ENCODE measurements at regions not wholly inside any gene's neighbourhood (a gene's known extent, or its start where the extent isn't known, plus 50 kb on each side); places are given as distances from the start of the nearest gene placed in this dataset.
"Not testable (repeated sequence)": the region's sequence is repeated elsewhere in the genome, so short reads cannot be mapped to it uniquely, and the experiment has no call there.

DNA sequence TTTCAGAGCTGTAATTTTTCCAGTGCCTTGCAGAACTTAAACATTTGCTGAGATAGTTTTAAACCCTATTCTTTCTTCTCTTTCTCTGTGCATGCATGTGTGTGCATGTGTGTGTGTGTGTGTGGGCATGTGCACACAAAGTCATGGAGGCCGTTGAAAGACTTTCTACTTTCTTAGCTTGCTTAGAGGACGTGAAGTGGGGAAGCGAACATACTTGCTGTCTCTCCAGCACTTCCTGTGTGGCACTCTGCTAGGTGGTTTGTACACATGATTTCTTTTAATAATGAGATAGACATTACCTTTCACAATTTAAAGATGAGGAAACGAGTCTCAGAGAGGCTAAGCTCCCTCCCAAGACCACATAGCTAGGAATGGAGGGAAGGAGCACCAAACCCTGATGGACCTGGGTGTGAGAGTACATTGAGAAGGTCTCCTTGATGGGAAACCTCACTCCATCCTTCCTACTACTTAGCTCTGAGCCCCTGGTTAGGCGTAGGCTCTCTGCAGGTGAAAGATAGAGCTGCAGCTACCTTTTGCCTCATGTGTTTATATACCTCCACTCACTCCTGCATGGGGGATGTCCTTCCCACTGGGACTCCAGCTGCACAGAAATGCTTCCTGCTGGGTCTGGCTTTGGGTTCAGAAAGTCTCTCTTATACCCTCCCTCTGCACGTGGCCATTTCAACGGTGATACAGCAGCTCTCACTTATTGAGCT is 101.9 kb upstream of the USP24 start:
- no peak for DNase-seq (ENCODE audit: low read depth, low spot score)
- in situ Hi-C loops (cut with HindIII; ENCODE audit: low pct_unique_long_range_greater_than_20kb, low sequenced_read_pairs) = no loop called here

DNA sequence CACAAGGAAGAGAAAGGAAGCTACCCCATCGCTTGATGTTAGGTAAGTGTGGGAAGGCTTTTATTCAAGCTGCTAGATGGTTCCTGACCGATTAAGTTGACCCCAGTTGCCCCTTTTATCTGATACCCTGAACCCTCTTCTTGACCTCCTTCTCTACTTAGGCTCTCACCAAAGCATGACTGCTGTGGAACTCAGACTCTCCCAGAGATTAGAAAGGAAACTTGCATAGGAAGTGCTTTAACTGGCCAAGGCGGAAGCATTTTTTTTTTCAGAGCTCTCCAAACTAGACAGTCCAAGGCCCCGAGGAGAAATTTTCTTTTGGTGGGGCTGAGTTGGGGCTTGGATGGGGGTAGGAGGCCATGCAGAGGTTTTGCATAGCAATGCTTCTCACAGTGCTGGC is 101.3 kb upstream of the USP24 start:
- in situ Hi-C loops (cut with HindIII; ENCODE audit: low pct_unique_long_range_greater_than_20kb, low sequenced_read_pairs) = no loop called here
- DNase-seq (ENCODE audit: low read depth, low spot score) = no peak

DNA sequence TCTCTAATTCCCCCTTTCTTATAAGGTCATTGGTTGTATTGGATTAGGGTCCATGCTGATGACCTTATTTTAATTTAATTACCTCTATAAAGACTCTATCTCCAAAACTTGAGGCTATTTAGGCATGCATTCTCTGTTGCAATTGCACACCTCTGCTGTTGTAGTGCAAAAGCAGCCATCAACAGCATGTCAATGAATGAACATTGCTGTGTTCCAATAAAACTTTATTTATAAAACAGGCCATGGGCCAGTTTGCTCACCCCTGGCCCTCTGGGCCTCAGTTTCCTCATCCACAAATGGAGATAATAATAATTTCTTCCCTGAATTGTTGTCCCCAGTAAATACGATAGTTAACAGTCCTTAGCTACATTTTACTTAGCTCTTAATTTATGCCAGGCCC is 100.4 kb upstream of the USP24 start:
- in situ Hi-C loops (cut with HindIII; ENCODE audit: low pct_unique_long_range_greater_than_20kb, low sequenced_read_pairs) = no loop called here
- DNase-seq (ENCODE audit: low read depth, low spot score) = no peak

DNA sequence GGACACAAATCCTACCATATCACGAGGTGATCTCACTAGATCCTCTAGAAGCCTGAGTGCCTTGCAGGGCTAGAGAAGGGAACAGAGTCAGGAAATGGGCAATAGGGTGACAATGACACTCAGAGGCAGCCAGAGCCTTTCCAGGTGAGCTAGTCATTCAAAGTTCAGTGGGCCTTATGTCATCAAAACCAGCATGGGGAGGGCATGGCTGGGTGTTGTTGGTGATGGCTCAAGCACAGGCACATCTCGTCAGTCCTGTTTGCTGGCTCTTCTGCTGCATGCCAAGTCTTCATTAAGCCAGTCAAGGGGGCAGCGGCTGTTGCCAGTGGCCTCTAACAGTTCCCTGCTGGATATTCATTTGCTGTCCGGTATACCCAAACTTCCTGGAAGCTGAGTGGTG is 99.6 kb upstream of the USP24 start:
- in situ Hi-C loops (cut with HindIII; ENCODE audit: low pct_unique_long_range_greater_than_20kb, low sequenced_read_pairs) = no loop called here
- no peak for DNase-seq (ENCODE audit: low read depth, low spot score)

DNA sequence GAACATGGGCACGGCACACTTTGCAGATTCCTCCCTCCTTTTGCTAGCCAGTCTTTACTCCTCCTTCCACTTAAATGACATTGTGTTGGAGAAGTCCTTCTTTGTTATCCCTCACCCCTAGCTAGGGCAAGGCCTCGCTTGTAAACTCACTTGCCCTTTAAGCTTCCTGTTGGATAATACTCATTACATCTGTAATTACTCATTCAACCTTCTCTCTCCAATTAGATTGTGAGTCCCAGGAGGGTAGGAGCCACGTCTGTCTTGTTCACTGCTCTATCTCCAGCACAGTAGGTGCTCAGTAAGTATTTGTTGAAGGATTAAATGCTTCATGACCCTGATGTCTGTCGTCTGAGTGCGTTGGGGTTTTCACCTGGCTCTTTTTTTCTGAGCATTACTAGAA is 98.7 kb upstream of the USP24 start:
- in situ Hi-C loops (cut with HindIII; ENCODE audit: low pct_unique_long_range_greater_than_20kb, low sequenced_read_pairs) = no loop called here
- DNase-seq (ENCODE audit: low read depth, low spot score) = peak; percentile 37

DNA sequence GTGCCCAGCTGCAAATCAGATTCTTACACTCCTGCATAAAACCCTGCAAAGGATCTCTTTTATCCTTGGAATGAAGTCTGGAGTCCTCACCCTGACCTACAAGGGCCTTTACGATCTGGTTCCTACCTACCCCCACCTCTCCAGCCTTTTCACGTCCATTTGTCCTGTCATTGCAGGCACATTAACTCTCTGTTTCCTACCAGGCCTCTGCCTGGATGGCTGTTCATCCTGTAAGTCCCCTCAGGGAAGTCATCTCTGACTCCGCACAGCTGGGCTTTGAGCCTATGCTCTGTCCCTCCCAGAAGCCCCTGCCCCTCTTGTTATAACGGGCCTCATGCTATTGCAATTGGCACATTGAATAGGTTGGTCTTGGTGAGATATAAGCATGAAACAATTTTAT is 96.8 kb upstream of the USP24 start:
- in situ Hi-C loops (cut with HindIII; ENCODE audit: low pct_unique_long_range_greater_than_20kb, low sequenced_read_pairs) = no loop called here
- no peak for DNase-seq (ENCODE audit: low read depth, low spot score)

DNA sequence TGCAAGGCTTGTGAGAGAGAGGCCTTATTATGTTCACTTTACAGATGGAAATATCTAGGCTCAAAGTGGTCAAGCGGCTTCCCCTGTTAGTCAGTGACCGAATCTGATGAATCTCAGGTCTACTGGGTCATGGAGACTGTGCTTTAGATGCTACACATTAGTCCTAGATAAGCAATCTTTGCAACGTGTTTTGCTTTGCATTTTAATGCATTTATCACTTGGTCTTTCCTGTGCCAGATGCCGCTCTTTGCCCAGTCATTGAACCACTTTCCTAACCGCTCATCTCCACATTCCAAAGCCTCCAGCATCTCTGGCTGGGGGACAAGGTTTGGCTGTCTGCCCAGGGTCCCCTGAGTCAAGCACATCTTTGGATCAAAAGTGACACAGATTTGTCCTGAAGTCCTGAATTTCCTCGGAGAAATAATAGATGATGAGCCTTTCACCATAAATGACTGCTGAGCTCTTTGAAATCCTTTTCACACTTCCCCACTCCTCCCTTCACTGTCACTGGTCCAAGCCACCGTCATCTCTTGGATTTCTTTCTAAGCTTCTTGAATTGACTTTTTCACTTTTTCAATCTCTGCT is 96.0 kb upstream of the USP24 start:
- in situ Hi-C loops (cut with HindIII; ENCODE audit: low pct_unique_long_range_greater_than_20kb, low sequenced_read_pairs) = no loop called here

DNA sequence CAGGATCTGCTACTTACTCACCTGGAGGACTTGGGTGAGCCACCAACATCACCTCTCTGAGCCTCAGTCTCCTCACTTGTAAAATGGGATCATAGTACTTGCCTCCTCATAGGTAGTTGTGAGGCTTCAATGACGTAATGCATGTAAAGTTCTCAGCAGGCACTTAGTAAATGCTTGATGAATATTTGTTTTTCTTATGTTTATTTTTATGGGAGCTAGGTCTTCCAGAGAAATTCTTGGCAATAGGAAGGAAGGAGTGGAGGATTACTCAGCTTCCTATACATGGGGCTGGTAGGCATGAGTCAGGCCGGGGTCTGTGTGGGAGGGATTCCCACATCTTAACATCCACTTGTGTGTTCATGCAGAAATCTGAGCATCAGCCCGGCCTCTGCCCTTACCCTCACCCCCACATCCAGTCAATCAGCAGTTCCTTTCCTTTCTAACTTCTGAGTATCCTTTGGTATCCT is 95.4 kb upstream of the USP24 start:
- DNase-seq (ENCODE audit: low read depth, low spot score) = no peak
- in situ Hi-C loops (cut with HindIII; ENCODE audit: low pct_unique_long_range_greater_than_20kb, low sequenced_read_pairs) = no loop called here

More for the DNA sequence above, 96.0 kb upstream of the USP24 start:
- no peak for DNase-seq (ENCODE audit: low read depth, low spot score)

DNA sequence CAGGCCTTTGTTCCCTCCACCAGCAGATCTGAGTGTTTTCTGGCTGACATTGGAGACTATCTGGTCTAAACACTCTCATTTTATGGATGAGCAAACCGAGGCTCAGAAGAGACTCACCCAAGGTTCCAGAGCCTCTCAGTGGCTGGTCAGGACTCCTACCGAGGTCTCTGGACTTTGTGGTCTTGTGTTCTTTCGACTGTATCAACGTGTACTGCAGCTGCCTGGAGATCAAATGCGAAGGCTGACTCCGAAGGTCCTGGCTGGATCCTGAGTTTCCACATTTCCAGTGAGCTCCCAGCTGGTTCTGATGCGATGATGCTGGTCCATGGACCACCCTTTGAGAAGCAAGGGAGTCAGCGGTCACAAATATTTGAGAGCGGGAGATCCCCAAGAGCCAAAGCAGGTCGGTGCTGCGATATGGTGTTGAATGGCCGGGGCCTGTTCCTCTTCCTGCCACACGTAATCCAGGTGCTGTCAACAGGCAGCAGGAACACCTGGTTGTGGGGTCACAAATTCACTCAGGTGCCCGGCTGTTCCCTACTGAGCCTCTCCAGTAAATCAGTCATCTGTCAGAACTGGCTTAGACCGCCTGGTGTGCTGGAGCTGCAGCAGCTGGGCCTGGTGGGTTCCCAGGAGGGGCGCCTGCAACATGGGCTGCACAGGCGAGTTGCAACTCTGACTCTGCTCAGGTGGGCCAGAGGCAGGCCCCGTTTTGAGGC is 94.8 kb upstream of the USP24 start:
- DNase-seq (ENCODE audit: low read depth, low spot score) = no peak
- in situ Hi-C loops (cut with HindIII; ENCODE audit: low pct_unique_long_range_greater_than_20kb, low sequenced_read_pairs) = no loop called here

DNA sequence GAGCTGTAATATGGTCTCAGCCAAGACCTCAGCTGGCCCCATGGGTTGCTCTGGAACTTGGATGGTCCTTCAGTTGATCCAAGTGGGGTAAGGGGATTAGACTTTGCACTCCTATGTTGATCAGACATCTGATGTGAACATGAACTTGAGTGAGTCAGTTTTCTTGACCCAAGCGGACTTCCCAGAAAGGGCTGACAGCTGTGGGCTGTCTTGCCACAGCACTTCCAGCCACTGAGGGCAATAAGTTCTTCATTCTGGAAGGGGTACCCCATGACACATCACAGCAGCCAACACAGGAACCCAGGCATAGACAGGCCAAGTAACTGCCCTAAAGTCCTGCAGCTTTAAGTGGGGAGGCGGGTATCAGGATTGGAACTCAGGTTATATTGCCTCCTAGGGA is 93.9 kb upstream of the USP24 start:
- in situ Hi-C loops (cut with HindIII; ENCODE audit: low pct_unique_long_range_greater_than_20kb, low sequenced_read_pairs) = no loop called here
- no peak for DNase-seq (ENCODE audit: low read depth, low spot score)

DNA sequence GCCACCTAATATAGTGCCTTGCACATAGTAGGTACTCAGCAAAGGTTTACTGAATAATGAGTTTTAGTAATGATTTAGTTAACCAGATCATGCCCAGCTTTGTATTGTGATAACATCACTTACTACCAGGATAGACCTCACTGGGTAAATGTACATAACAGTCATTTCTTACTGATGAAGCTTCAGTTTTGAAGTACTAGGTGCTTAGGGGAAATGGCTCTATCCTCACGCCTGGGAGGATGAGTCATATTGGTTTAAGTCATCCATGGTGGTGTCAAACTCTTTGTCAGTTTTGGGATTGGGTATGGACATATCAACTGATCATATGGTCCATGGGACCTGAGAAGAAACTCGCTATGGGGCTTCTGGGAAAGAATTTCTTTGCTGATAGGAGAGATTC is 90.6 kb upstream of the USP24 start:
- no peak for DNase-seq (ENCODE audit: low read depth, low spot score)
- in situ Hi-C loops (cut with HindIII; ENCODE audit: low pct_unique_long_range_greater_than_20kb, low sequenced_read_pairs) = no loop called here

DNA sequence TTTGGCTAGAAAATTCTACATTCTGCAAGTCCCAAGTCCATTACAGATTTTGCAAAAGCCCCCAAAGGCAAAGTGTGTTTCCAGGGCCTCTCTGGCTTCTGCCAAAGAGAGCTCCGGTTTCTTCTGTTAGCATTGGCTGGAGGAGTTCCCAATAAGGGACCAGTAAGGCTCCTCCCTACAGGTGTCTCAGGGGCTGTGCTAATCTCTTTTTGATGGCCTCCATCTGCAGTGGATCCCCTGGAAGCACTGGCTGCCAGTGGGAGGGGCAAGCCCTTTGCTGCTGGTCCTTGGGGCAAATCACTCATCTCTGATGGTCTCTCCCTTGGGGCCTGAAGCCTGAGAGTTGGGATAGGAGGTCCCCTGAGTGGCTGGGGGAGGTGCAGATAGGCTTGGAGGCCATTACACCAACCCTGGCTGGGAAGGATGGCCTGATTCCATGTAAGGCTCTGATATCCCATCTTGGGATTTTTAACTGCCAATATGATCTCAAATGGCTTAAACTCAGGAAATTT is 89.1 kb upstream of the USP24 start:
- DNase-seq (ENCODE audit: low read depth, low spot score) = no peak
- in situ Hi-C loops (cut with HindIII; ENCODE audit: low pct_unique_long_range_greater_than_20kb, low sequenced_read_pairs) = no loop called here

DNA sequence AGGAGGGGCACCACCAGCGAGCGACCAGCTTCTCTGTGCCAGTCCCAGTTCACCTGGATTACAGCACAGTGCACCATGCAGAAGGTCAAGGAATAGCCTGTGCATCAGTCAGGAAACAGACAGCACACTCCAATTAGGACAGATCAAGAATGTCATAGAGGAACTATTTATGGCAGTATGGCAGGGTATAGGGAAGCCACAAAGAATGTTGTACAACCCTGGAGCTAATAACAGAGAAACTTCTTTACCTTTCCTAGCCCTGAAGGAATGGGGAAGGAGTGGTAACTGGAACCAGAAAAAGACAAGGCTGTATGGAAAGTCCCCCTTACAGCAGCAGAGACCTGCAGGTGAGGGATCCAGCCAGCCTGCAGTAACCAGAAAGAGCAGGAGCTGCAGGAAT is 87.8 kb upstream of the USP24 start:
- in situ Hi-C loops (cut with HindIII; ENCODE audit: low pct_unique_long_range_greater_than_20kb, low sequenced_read_pairs) = no loop called here
- no peak for DNase-seq (ENCODE audit: low read depth, low spot score)

DNA sequence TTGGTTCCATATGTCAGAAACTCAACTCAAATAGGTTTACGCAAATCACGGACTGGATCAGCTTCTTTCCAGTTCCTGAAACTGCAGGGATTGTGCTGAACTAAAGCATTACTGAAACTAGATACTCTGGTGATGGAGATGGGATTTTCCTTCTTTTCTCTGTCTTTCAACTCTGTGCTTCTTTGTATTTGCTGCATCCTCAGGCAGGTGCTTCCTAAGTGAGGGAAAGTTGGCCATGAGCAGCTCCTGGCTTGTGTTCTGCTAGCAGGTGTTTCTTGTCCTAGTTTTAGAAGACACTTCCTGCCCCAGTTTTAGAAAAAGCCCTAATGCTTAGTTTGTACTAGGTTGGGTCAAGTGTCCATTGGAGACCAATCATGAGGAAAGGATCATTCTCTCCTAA is 86.7 kb upstream of the USP24 start:
- DNase-seq (ENCODE audit: low read depth, low spot score) = no peak
- in situ Hi-C loops (cut with HindIII; ENCODE audit: low pct_unique_long_range_greater_than_20kb, low sequenced_read_pairs) = no loop called here

DNA sequence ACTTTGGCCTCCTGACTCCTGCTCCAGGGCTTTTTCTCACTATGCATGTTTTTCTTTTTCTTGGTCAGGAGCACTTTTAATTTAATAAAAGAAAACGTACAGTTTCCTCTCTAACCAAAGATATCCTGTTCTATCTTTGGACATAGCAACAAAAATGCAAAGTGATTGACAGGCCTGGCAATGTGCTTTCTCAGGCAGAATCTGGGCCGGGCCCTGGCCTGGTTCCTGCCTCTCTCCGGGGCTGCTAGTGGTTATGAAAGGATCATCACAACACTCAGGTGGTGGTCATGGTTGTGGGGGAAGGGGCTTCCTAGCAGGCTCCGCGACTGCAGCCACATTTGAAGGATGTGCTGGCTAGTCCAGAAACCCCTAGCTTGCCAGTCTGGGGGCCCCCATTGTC is 85.8 kb upstream of the USP24 start:
- in situ Hi-C loops (cut with HindIII; ENCODE audit: low pct_unique_long_range_greater_than_20kb, low sequenced_read_pairs) = no loop called here
- DNase-seq (ENCODE audit: low read depth, low spot score) = no peak

DNA sequence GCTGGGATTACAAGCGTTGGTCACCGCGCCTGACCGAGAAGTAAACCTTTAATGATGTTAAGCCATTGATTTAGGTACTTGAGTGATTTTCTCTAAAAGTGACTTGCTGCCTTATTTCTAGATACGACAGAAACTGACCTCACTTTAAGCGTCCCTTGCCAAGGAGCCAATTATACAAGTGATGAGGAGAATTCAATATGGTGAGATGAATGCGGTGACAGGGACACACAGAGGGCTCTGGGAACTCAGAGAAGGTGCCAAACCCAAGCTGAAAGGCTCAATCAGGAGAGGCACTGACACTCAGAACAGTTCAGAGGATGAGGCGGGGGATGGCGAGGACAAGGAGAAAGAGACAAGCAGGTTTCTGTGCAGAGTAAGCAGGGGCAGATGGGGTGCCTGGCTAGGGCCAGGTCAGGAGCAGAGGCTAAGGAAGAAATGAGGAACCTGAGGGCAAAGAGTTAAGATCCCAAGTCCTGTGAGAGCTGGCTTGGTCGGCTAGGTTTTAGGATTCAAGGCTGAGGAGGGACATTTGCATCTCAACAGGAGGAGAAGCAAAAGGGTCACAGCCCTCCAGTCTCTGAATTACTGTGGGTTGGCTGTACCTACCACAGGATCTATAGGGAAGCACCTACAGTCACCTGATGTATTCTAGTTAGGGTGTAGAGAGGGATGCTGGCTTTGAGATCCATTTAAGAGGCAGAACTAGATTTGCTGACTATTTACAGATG is 83.2 kb upstream of the USP24 start:
- in situ Hi-C loops (cut with HindIII; ENCODE audit: low pct_unique_long_range_greater_than_20kb, low sequenced_read_pairs) = no loop called here
- no peak for DNase-seq (ENCODE audit: low read depth, low spot score)

DNA sequence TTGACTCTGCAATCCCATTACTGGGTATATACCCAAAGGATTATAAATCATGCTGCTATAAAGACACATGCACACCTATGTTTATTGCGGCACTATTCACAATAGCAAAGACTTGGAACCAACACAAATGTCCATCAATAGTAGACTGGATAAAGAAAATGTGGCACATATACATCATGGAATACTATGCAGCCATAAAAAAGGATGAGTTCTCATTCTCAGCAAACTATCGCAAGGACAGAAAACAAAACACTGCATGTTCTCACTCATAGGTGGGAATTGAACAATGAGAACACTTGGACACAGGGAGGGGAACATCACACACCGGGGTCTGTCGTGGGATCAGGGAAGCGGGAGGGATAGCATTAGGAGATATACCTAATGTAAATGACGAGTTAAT is 81.1 kb upstream of the USP24 start:
- in situ Hi-C loops (cut with HindIII; ENCODE audit: low pct_unique_long_range_greater_than_20kb, low sequenced_read_pairs); DNase-seq (ENCODE audit: low read depth, low spot score): not testable (repeated sequence)

DNA sequence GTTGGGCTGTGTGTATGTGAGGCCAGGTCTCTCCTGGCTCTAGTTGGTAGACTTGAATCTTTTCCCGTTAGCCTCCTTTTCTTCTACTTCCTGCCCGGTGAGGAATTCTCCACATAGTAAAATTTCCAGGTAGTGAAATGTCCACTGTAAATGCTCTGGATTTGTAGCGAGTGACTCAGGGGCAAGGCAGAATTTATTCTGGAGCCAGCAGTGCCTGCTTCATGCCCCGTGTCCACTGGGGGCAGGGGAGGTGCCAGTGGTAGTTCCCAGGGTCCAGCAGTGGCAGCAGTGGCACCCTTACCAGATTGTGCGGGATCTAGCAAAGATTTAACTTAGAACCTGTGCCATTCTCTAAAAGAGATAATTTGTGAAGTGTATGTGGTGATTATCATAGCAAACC is 74.5 kb upstream of the USP24 start:
- no peak for DNase-seq (ENCODE audit: low read depth, low spot score)

More for the DNA sequence above, 74.5 kb upstream of the USP24 start:
- in situ Hi-C loops (cut with HindIII; ENCODE audit: low pct_unique_long_range_greater_than_20kb, low sequenced_read_pairs) = no loop called here

Data from SK-MEL-5 (cell line).